ENCODE measurements at regions not wholly inside any gene's neighbourhood (a gene's known extent, or its start where the extent isn't known, plus 50 kb on each side); places are given as distances from the start of the nearest gene placed in this dataset.

GRCh38 chr1:213891989-213892902 is 95.5 kb upstream of the PROX1 start:
- ATAC-seq: no peak

- no peak for ATAC-seq
Observed at GRCh38 chr1:213898684-213899083, 89.1 kb upstream of the PROX1 start.

GRCh38 chr1:213899413-213899812 is 88.4 kb upstream of the PROX1 start:
- no peak for ATAC-seq

GRCh38 chr1:213905344-213905743 is 82.4 kb upstream of the PROX1 start:
- ATAC-seq: no peak

- ATAC-seq: no peak
Observed at GRCh38 chr1:213908521-213908920, 79.3 kb upstream of the PROX1 start.

- ATAC-seq: no peak
Observed at GRCh38 chr1:213914392-213914791, 73.4 kb upstream of the PROX1 start.

- ATAC-seq: no peak
Observed at GRCh38 chr1:213921311-213921710, 66.5 kb upstream of the PROX1 start.

- ATAC-seq: no peak
Observed at GRCh38 chr1:213921712-213922111, 66.1 kb upstream of the PROX1 start.

GRCh38 chr1:213925531-213926182 is 62.1 kb upstream of the PROX1 start:
- no peak for ATAC-seq

- no peak for ATAC-seq
Observed at GRCh38 chr1:213927846-213928245, 59.9 kb upstream of the PROX1 start.

- no peak for ATAC-seq
Observed at GRCh38 chr1:213929398-213929797, 58.4 kb upstream of the PROX1 start.

- ATAC-seq: no peak
Observed at GRCh38 chr1:213931836-213932235, 55.9 kb upstream of the PROX1 start.

- ATAC-seq: no peak
Observed at GRCh38 chr1:213933336-213933735, 54.4 kb upstream of the PROX1 start.

GRCh38 chr1:213934649-213935048 is 53.1 kb upstream of the PROX1 start:
- no peak for ATAC-seq

- no peak for ATAC-seq
Observed at GRCh38 chr1:213936571-213936970, 51.2 kb upstream of the PROX1 start.

Measured in esophagus mucosa (tissue), 1 donor.